Fibroblast of pulmonary artery (primary cell): ENCODE measurements at regions not wholly inside any gene's neighbourhood (a gene's known extent, or its start where the extent isn't known, plus 50 kb on each side); places are given as distances from the start of the nearest gene placed in this dataset.

ENCODE experiments used
- DNase-seq: peaks from one replicate; pipeline ENCODE4 v3.0.0-alpha.2; 2010; ENCODE audit warnings: low read depth
- H3K4me3 ChIP-seq: replicated peaks from 2 replicates; pipeline ENCODE4 v1.5.1; 2011; ENCODE audit warnings: low read depth, mild to moderate bottlenecking, control low read depth, low read length, moderate library complexity
- TF ChIP-seq, protein P1 (sequence below): IDR thresholded peaks from 2 replicates; pipeline ENCODE4 v1.5.1; 2011; ENCODE audit warnings: mild to moderate bottlenecking, control low read depth, low read length, inconsistent platforms; ENCODE audit errors: missing control alignments

DNA sequence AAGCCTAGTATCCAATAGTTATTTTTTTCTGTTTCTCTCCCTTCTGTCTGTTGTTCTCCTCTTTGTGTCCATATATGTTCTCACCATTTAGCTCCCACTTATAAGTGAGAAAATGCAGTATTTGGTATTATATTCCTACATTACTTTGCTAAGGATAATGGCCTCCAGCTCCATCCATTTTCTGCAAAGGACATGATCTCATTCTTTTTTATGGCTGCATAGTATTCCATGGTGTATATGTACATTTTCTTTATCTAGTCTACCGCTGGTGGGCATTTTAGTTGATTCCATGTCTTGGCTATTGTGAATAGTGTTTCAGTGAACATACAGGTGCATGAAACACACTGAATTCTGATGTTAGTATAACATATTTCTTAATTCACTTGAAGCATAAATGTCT is 348.9 kb upstream of the TRPC7 start:
- TF ChIP-seq, protein P1, sequence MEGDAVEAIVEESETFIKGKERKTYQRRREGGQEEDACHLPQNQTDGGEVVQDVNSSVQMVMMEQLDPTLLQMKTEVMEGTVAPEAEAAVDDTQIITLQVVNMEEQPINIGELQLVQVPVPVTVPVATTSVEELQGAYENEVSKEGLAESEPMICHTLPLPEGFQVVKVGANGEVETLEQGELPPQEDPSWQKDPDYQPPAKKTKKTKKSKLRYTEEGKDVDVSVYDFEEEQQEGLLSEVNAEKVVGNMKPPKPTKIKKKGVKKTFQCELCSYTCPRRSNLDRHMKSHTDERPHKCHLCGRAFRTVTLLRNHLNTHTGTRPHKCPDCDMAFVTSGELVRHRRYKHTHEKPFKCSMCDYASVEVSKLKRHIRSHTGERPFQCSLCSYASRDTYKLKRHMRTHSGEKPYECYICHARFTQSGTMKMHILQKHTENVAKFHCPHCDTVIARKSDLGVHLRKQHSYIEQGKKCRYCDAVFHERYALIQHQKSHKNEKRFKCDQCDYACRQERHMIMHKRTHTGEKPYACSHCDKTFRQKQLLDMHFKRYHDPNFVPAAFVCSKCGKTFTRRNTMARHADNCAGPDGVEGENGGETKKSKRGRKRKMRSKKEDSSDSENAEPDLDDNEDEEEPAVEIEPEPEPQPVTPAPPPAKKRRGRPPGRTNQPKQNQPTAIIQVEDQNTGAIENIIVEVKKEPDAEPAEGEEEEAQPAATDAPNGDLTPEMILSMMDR, result no peak
- DNase-seq, result no peak
- no peak overlapping the region for H3K4me3 ChIP-seq

GRCh38 chr5:136712628-136713027 is 347.3 kb upstream of the TRPC7 start:
- DNase-seq, result no peak
- no peak overlapping the region for H3K4me3 ChIP-seq
- TF ChIP-seq, protein P1, result no peak

DNA sequence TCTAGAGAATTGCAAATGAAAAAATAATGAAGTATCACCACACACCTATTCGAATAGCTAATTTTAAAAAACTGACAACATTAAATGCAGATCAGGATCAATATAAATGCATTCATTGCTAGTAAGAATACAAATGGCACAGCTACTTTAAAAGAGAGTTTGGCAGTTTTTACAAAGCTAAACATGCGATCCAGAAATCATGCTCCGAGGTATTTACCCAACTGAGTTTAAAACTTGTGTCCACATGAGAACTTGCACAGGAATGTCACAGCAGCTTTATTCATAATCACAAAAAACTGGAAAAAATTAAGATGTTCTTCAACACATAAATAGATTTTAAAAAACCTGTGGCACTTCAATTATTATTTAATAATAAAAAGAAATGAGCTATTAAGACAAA is 345.5 kb upstream of the TRPC7 start:
- DNase-seq, result no peak
- TF ChIP-seq, protein P1, result no peak
- no peak overlapping the region for H3K4me3 ChIP-seq

DNA sequence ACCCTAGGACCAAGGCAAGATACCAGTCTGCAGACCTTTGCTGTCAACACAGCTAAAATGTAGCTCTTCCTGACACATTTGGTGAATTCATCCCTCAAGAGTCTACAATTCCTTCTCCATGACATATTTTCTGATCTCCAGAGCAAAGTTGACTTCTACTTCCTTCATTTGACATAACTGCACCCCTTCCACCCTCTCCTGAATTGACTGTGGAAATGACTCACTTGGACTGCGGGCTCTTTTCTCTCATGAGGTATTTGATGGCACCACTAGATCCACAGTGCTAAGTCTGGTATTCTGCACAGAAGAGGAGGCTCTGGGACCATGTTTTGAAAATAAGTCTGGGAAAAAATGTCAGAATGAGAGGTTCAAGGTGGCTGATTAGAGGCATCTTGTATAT is 338.4 kb upstream of the TRPC7 start:
- TF ChIP-seq, protein P1, result no peak
- no peak overlapping the region for H3K4me3 ChIP-seq
- no peak for DNase-seq

DNA sequence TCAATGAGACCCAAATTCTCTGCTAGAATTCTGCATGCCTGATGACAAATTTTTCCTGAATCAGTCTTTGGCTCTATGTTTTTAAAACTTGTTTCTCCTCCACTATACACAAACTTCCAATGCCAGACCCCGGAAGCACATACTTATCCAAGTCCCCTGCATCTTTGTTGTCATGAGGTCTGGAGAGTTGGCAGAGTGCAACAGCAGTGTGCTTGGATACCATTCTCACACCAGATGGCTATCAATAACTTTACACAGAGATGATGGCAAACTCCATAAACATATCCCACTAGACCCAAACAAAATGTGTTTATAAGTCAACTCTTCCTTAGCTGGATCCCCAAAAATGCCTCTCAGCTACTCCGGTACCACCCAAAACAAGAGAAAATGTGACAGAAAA is 337.7 kb upstream of the TRPC7 start:
- DNase-seq, result no peak
- H3K4me3 ChIP-seq, result no peak overlapping the region
- TF ChIP-seq, protein P1, result no peak

- no peak for DNase-seq
- H3K4me3 ChIP-seq, result no peak overlapping the region
- TF ChIP-seq, protein P1, result no peak
These were observed 335.8 kb upstream of the TRPC7 start for GRCh38 chr5:136701191-136701590.

DNA sequence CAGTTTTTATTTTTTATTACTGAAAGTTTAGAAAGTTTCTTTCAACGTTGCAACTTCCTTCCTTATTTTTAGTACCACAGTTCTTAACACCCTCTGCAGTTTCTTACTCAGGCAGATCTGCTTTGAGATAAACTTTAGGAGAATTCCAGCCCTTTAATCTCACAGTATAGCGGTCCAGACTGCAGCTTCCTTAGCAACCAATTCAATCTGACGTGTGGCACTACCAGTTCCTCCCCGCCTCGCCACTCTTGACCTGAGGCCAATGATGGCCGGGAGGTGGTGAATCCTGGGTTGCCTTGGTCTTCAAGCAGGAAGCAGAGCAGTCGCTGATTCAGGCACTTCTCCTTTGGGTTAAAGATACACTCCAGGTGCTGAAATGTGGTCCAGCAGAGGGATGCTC is 334.3 kb upstream of the TRPC7 start:
- no peak for DNase-seq
- TF ChIP-seq, protein P1, result no peak
- H3K4me3 ChIP-seq, result no peak overlapping the region
